ENCODE measurements at regions not wholly inside any gene's neighbourhood (a gene's known extent, or its start where the extent isn't known, plus 50 kb on each side); places are given as distances from the start of the nearest gene placed in this dataset.

GRCh38 chr20:60358101-60358500 lies 399.9 kb downstream of the CDH26 start:
- Histone ChIP-seq H4K20me1 (ENCODE audit: low read length) (no peaks in the 10 kb centered on the region), H3K9me2 (replicated peaks; ENCODE audit: low read length) (no peaks in the 10 kb centered on the region), H3K36me3 (ENCODE audit: low read depth, low read length) (no peaks in the 10 kb centered on the region), H3K4me2 (ENCODE audit: low read length) (no peak overlapping the region), H3K4me1 (ENCODE audit: insufficient read depth, low read length) (no peaks in the 10 kb centered on the region), H3K9ac (ENCODE audit: low read length) (no peak overlapping the region), H3K79me2 (ENCODE audit: low read length) (no peaks in the 10 kb centered on the region), H3K9me3 (ENCODE audit: low read length) (no peaks in the 10 kb centered on the region), H3K27me3 (ENCODE audit: low read length) (no peaks in the 10 kb centered on the region), H3K4me3 (ENCODE audit: low read length) (no peak overlapping the region), H2AFZ (ENCODE audit: low read length) (no peak overlapping the region), H3K27ac (ENCODE audit: low read length) (no peak overlapping the region), H3F3A (ENCODE audit: low read length, unreplicated experiment) (no peaks in the 10 kb centered on the region)
- ATAC-seq: no peak
- DNase-seq: no peak
- TF ChIP-seq EZH2phosphoT487 (IDR thresholded peaks at IDR 0.05; ENCODE audit: borderline replicate concordance, low read length) (no peak), CTCF (conservative IDR thresholded peaks at IDR 0.05; ENCODE audit: low read depth, low read length) (no peak), EZH2 (IDR thresholded peaks at IDR 0.05; ENCODE audit: low read length, unreplicated experiment) (no peak)
- no TSS peak for BruUV-seq (replicated peaks)
- CTCF ChIA-PET: no interaction called here
- POLR2A ChIA-PET (ENCODE audit: unreplicated experiment): no interaction called here
- intact Hi-C loops (cut with micrococcal nuclease): no loop called here

DNA sequence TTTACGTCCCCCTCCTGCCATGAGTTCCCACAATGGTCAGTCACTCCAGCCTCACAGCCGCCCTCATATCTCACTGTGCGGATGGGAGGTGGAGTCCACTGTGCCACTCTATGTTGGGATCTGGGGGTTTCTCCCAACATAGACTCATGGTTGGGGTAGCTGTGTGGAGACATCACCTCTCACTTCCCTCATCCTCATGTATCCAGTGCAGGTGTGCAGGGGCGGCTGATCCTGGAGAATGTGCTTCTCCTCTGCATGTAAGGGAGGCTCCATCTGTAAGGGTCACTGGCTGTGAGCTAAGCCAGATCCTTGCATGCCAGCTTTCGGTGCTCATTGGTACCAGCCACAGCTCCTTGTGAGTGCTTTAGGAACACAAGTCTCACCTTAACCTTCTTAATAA lies 400.8 kb downstream of the CDH26 start:
- H4K20me1 ChIP-seq (ENCODE audit: low read length): no peaks in the 10 kb centered on the region
- H3K4me1 ChIP-seq (ENCODE audit: insufficient read depth, low read length): no peaks in the 10 kb centered on the region
- no peaks in the 10 kb centered on the region for H3K9me3 ChIP-seq (ENCODE audit: low read length)
- no peak for DNase-seq
- no peak overlapping the region for H3K9ac ChIP-seq (ENCODE audit: low read length)
- no peaks in the 10 kb centered on the region for H3K9me2 ChIP-seq (replicated peaks; ENCODE audit: low read length)
- BruUV-seq (replicated peaks): no TSS peak
- H3K4me2 ChIP-seq (ENCODE audit: low read length): no peak overlapping the region
- H3K27me3 ChIP-seq (ENCODE audit: low read length): no peaks in the 10 kb centered on the region
- H3K4me3 ChIP-seq (ENCODE audit: low read length): no peak overlapping the region
- no peak for ATAC-seq
- H3K27ac ChIP-seq (ENCODE audit: low read length): no peak overlapping the region
- POLR2A ChIA-PET (ENCODE audit: unreplicated experiment): no interaction called here
- CTCF ChIA-PET: no interaction called here
- no peaks in the 10 kb centered on the region for H3F3A ChIP-seq (ENCODE audit: low read length, unreplicated experiment)
- intact Hi-C loops (cut with micrococcal nuclease): no loop called here
- no peaks in the 10 kb centered on the region for H3K36me3 ChIP-seq (ENCODE audit: low read depth, low read length)
- no peaks in the 10 kb centered on the region for H3K79me2 ChIP-seq (ENCODE audit: low read length)
- TF ChIP-seq CTCF (conservative IDR thresholded peaks at IDR 0.05; ENCODE audit: low read depth, low read length) (no peak), EZH2phosphoT487 (IDR thresholded peaks at IDR 0.05; ENCODE audit: borderline replicate concordance, low read length) (no peak), EZH2 (IDR thresholded peaks at IDR 0.05; ENCODE audit: low read length, unreplicated experiment) (no peak)
- H2AFZ ChIP-seq (ENCODE audit: low read length): no peak overlapping the region

DNA sequence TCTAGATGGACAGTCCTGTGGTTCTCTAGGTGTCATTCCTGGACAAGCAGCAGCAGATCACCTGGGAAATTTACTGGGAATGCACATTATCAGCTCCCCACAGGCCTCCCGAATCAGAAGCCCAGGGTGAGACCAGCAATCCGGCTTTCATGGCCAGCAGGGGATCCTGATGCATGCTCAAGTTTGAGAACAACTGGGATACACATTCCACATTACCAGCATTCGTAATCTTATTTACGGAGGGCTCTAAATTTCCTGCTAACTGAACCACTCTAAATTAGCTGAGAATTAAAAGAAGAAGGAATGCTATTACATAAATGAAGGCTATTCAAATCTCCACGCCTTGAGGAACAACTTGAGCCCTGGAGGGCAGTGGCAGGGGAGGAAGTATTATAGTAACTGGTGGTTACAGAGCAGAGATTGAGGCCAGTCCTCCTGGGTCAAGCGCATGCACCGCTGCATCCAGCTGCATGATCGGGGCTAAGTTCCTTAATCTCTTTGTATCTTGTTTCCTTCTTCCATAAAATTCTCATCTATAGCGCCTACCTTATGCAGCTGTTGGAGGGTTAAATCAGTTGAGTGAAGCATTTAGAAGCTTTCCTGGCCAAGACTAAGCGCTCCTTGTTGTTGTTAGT lies 403.7 kb downstream of the CDH26 start:
- Histone ChIP-seq H3K9me2 (replicated peaks; ENCODE audit: low read length) (no peaks in the 10 kb centered on the region), H3K9me3 (ENCODE audit: low read length) (no peaks in the 10 kb centered on the region), H3K36me3 (ENCODE audit: low read depth, low read length) (no peaks in the 10 kb centered on the region), H3K27me3 (ENCODE audit: low read length) (0 out of 2 replicates have a peak, but pooled peaks cover 4% of the 10 kb centered on the region), H3K27ac (ENCODE audit: low read length) (no peak overlapping the region), H3K4me3 (ENCODE audit: low read length) (no peak overlapping the region), H3F3A (ENCODE audit: low read length, unreplicated experiment) (no peaks in the 10 kb centered on the region), H3K9ac (ENCODE audit: low read length) (no peak overlapping the region), H3K79me2 (ENCODE audit: low read length) (no peaks in the 10 kb centered on the region), H3K4me1 (ENCODE audit: insufficient read depth, low read length) (no peaks in the 10 kb centered on the region), H2AFZ (ENCODE audit: low read length) (no peak overlapping the region), H4K20me1 (ENCODE audit: low read length) (no peaks in the 10 kb centered on the region), H3K4me2 (ENCODE audit: low read length) (no peak overlapping the region)
- ChIA-PET POLR2A (ENCODE audit: unreplicated experiment) (no interaction called here), CTCF (no interaction called here)
- intact Hi-C loops (cut with micrococcal nuclease): no loop called here
- no peak for DNase-seq
- BruUV-seq (replicated peaks): no TSS peak
- no peak for ATAC-seq
- TF ChIP-seq EZH2phosphoT487 (IDR thresholded peaks at IDR 0.05; ENCODE audit: borderline replicate concordance, low read length) (no peak), CTCF (conservative IDR thresholded peaks at IDR 0.05; ENCODE audit: low read depth, low read length) (no peak), EZH2 (IDR thresholded peaks at IDR 0.05; ENCODE audit: low read length, unreplicated experiment) (no peak)
